ENCODE measurements at regions not wholly inside any gene's neighbourhood (a gene's known extent, or its start where the extent isn't known, plus 50 kb on each side); places are given as distances from the start of the nearest gene placed in this dataset.

DNA sequence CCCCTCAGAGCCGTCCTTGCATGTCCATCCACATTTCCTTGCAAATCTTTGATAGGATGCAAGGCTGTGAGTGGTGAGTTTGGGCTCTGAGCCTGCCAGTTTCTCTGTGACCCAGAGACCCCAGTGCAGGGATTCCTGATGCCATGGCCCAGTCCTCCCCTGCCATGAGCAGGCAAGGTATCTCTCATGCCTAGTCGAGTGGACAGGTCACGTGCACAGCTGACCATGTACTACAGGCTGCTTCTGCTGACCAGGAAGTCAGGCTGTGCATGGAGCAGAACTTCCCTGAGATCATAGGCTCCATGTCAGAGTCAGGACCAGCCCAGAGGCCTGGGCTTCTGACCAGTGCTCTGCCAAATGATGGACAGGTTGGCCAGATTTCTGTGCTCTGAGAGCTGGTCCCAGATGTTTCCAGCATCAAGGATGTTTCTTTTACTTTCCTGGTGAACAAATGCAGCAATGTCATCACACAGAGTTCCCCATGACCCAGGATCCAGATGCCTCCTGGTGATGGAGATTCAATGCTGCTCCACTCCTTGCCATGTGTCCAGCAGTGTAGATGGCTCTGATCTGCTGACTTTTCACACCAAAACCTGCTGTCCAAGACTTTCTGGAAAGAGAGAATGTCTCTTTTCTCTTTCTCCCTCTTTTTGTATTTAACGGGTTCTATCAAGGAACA is 321.6 kb upstream of the HS6ST1 start:
- Histone ChIP-seq H3K4me1 (no peaks in the 10 kb centered on the region), H3K4me3 (ENCODE audit: low read depth, low read length) (no peak overlapping the region), H3K27ac (no peak overlapping the region), H3K9ac (no peak overlapping the region), H3K36me3 (ENCODE audit: control insufficient read depth, insufficient read depth, low read length) (no peaks in the 10 kb centered on the region), H3K9me3 (ENCODE audit: control insufficient read depth, low read length) (no peaks in the 10 kb centered on the region), H2AFZ (no peak overlapping the region), H3K79me2 (no peaks in the 10 kb centered on the region), H3K4me2 (ENCODE audit: low read length) (no peak overlapping the region), H3K27me3 (ENCODE audit: control insufficient read depth, insufficient read depth, low read length) (no peaks in the 10 kb centered on the region)
- TF ChIP-seq, protein P1, sequence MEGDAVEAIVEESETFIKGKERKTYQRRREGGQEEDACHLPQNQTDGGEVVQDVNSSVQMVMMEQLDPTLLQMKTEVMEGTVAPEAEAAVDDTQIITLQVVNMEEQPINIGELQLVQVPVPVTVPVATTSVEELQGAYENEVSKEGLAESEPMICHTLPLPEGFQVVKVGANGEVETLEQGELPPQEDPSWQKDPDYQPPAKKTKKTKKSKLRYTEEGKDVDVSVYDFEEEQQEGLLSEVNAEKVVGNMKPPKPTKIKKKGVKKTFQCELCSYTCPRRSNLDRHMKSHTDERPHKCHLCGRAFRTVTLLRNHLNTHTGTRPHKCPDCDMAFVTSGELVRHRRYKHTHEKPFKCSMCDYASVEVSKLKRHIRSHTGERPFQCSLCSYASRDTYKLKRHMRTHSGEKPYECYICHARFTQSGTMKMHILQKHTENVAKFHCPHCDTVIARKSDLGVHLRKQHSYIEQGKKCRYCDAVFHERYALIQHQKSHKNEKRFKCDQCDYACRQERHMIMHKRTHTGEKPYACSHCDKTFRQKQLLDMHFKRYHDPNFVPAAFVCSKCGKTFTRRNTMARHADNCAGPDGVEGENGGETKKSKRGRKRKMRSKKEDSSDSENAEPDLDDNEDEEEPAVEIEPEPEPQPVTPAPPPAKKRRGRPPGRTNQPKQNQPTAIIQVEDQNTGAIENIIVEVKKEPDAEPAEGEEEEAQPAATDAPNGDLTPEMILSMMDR (IDR thresholded peaks at IDR 0.05) = no peak

DNA sequence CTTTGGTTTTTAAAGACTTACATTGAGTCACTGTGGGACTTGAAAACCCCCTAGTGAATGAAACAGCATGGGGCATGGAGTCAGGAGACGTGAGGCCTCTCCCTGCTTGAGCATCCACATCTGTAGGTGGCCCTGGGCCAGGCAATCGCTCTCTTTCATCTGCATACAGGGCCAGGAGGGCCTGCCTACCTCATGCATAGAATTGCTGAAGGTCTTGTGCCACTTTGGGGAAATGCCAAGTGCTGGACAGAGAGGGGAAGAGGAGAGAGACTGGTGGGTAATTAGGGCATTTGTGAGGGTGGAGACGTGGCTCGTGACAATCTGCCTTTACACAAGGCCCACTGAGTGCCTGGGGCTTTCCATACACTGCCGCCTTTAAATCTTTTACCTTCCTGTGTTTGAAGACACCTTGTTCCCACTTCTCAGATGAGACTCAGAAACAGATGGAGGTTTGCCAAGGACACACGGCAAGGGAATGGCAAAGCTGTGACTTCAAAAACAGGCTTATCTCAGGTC is 322.2 kb upstream of the HS6ST1 start:
- Histone ChIP-seq H3K4me1 (no peaks in the 10 kb centered on the region), H3K27ac (no peak overlapping the region), H3K4me3 (ENCODE audit: low read depth, low read length) (no peak overlapping the region), H3K4me2 (ENCODE audit: low read length) (no peak overlapping the region), H3K36me3 (ENCODE audit: control insufficient read depth, insufficient read depth, low read length) (no peaks in the 10 kb centered on the region), H2AFZ (no peak overlapping the region), H3K27me3 (ENCODE audit: control insufficient read depth, insufficient read depth, low read length) (no peaks in the 10 kb centered on the region), H3K9me3 (ENCODE audit: control insufficient read depth, low read length) (no peaks in the 10 kb centered on the region), H3K79me2 (no peaks in the 10 kb centered on the region), H3K9ac (no peak overlapping the region)
- TF ChIP-seq, protein P1 (IDR thresholded peaks at IDR 0.05) = no peak

DNA sequence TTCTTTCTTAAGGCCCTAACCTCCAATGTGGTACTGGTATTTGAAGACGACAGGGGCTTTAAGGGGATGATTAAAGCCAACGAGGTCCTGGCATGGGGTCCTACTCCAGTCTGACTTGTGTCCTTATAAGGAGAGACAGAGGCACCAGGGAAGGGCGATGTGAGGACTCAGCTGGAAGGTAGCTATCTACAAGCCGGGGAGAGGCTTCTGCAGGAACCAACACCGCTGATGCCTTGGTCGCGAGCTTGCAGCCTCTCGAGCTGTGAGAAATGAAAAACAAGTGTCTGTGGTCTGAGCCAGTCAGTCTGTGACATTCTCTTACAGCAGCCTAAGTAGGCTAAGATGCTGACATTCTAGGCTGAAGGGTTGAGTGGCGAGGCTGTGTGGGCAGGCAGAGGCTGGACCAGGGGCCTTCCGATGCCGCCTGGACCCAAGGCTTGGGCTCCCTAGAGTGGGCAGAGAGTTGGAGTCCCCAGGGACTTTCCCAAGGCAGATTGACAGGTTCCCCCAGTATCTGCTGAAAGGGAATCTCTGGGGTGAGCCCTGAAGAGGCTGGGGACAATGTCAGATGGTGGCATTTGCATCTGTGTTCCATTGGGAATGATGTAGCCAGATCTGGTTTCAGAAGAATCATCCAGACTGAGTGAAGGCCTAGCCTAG is 322.9 kb upstream of the HS6ST1 start:
- Histone ChIP-seq H3K36me3 (ENCODE audit: control insufficient read depth, insufficient read depth, low read length) (no peaks in the 10 kb centered on the region), H3K9ac (no peak overlapping the region), H3K27ac (no peak overlapping the region), H2AFZ (no peak overlapping the region), H3K4me3 (ENCODE audit: low read depth, low read length) (no peak overlapping the region), H3K4me1 (no peaks in the 10 kb centered on the region), H3K9me3 (ENCODE audit: control insufficient read depth, low read length) (no peaks in the 10 kb centered on the region), H3K27me3 (ENCODE audit: control insufficient read depth, insufficient read depth, low read length) (no peaks in the 10 kb centered on the region), H3K4me2 (ENCODE audit: low read length) (no peak overlapping the region), H3K79me2 (no peaks in the 10 kb centered on the region)
- TF ChIP-seq, protein P1 (IDR thresholded peaks at IDR 0.05) = no peak

DNA sequence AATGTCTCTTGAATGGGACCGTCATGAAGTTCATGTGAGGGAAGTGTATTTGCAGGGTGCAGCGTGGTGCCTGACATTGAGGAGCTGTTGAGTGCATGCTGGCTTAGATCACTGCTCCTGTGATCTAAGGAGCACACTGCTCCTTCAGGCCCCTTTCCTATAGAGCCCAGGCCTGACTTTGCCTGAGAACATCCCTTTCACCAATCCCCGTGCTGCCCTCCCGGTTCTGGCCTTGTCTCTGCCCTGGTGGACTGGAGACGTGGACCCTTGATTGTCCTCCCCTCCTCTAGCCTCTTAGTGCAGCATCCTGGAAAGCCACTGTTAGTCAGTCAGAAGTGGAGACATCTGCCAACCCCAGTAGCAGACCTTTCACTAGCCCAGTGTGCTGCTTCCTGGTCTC is 323.6 kb upstream of the HS6ST1 start:
- TF ChIP-seq, protein P1 (IDR thresholded peaks at IDR 0.05) = no peak
- no peak overlapping the region for H2AFZ ChIP-seq
- H3K27me3 ChIP-seq (ENCODE audit: control insufficient read depth, insufficient read depth, low read length) = no peaks in the 10 kb centered on the region
- no peak overlapping the region for H3K27ac ChIP-seq
- H3K36me3 ChIP-seq (ENCODE audit: control insufficient read depth, insufficient read depth, low read length) = no peaks in the 10 kb centered on the region
- H3K4me2 ChIP-seq (ENCODE audit: low read length) = no peak overlapping the region
- H3K9ac ChIP-seq = no peak overlapping the region
- H3K4me1 ChIP-seq = no peaks in the 10 kb centered on the region
- H3K9me3 ChIP-seq (ENCODE audit: control insufficient read depth, low read length) = no peaks in the 10 kb centered on the region
- no peaks in the 10 kb centered on the region for H3K79me2 ChIP-seq
- H3K4me3 ChIP-seq (ENCODE audit: low read depth, low read length) = no peak overlapping the region

Data from parathyroid adenoma (tissue), 2 donors.